GM23338 (cell line): ENCODE measurements at regions not wholly inside any gene's neighbourhood (a gene's known extent, or its start where the extent isn't known, plus 50 kb on each side); places are given as distances from the start of the nearest gene placed in this dataset.

ENCODE experiments used
- ATAC-seq: fragments of 200-7000 bp; cut with Tn5 transposase; 3 replicates; pipeline ENCODE4 v1.9.1; 2020
- DNase-seq: peaks from one replicate; pipeline ENCODE4 v3.0.0-alpha.2; 2015; ENCODE audit warnings: low spot score
- H2AFZ ChIP-seq: fragments of 200-600 bp; sonication (generic); 2 replicates; pipeline ENCODE4 v1.8.0; 2016; ENCODE audit warnings: antibody characterized with exemption, mild to moderate bottlenecking, moderate library complexity
- H3F3A ChIP-seq: fragments of 200-600 bp; sonication (generic); replicated peaks from 2 replicates; pipeline ENCODE4 v1.8.0; 2017; ENCODE audit warnings: antibody characterized with exemption, mixed run types, low read depth
- H3K27ac ChIP-seq: fragments of 200-600 bp; sonication (generic); 2 replicates; pipeline ENCODE4 v1.6.1; 2016; ENCODE audit warnings: low read depth
- H3K27me3 ChIP-seq: fragments of 200-600 bp; sonication (generic); 2 replicates; pipeline ENCODE4 v1.8.0; 2016; ENCODE audit warnings: mild to moderate bottlenecking, mixed run types, moderate library complexity; ENCODE audit not compliant: insufficient read depth
- H3K36me3 ChIP-seq: fragments of 200-600 bp; sonication (generic); 2 replicates; pipeline ENCODE4 v1.8.0; 2016; ENCODE audit warnings: mild to moderate bottlenecking; ENCODE audit not compliant: insufficient read depth
- H3K4me1 ChIP-seq: fragments of 200-600 bp; sonication (generic); 2 replicates; pipeline ENCODE4 v1.8.0; 2016; ENCODE audit warnings: mild to moderate bottlenecking, moderate library complexity; ENCODE audit not compliant: insufficient read depth
- H3K4me2 ChIP-seq: fragments of 200-600 bp; sonication (generic); 2 replicates; pipeline ENCODE4 v1.7.1; 2017; ENCODE audit warnings: mixed run types
- H3K4me3 ChIP-seq: fragments of 200-600 bp; sonication (generic); 2 replicates; pipeline ENCODE4 v1.6.1; 2016; ENCODE audit warnings: mixed run types
- H3K79me2 ChIP-seq: fragments of 200-600 bp; sonication (generic); replicated peaks from 2 replicates; pipeline ENCODE4 v1.8.0; 2017; ENCODE audit warnings: mild to moderate bottlenecking; ENCODE audit not compliant: insufficient read depth
- H3K9me2 ChIP-seq: fragments of 200-600 bp; sonication (generic); 2 replicates; pipeline ENCODE4 v1.8.0; 2017; ENCODE audit not compliant: insufficient read depth
- H4K20me1 ChIP-seq: fragments of 200-600 bp; sonication (generic); replicated peaks from 2 replicates; pipeline ENCODE4 v1.8.0; 2017; ENCODE audit warnings: mild to moderate bottlenecking; ENCODE audit not compliant: insufficient read depth
- H3K27ac Mint-ChIP-seq: 2 replicates; pipeline ENCODE4 v1.8.0; 2020; ENCODE audit warnings: inconsistent platforms, mild to moderate bottlenecking, moderate library complexity, mixed read lengths
- H3K27me3 Mint-ChIP-seq: 3 replicates; pipeline ENCODE4 v1.8.0; 2022; ENCODE audit warnings: low read depth, mild to moderate bottlenecking, moderate library complexity, mixed read lengths, inconsistent platforms; ENCODE audit not compliant: insufficient read depth, poor library complexity
- H3K36me3 Mint-ChIP-seq: 3 replicates; pipeline ENCODE4 v1.8.0; 2021; ENCODE audit warnings: low read depth, mild to moderate bottlenecking, inconsistent platforms, moderate library complexity, mixed read lengths
- H3K4me1 Mint-ChIP-seq: 3 replicates; pipeline ENCODE4 v1.8.0; 2020; ENCODE audit warnings: mild to moderate bottlenecking, inconsistent platforms, mixed read lengths
- H3K4me3 Mint-ChIP-seq: 3 replicates; pipeline ENCODE4 v1.8.0; 2021; ENCODE audit warnings: moderate library complexity, mild to moderate bottlenecking, inconsistent platforms, mixed read lengths
- H3K9me3 Mint-ChIP-seq: 3 replicates; pipeline ENCODE4 v1.8.0; 2020; ENCODE audit warnings: moderate library complexity, mild to moderate bottlenecking, inconsistent platforms, mixed read lengths
- CTCF ChIP-seq, 2 experiments: fragments of 200-600 bp in 1 of 2; sonication (generic) in 1 of 2; conservative IDR thresholded peaks; 2 replicates each; pipeline versions ENCODE4 v1.5.1 to v1.6.1; 2016 to 2017; ENCODE audit warnings: antibody characterized with exemption in 2 of 2, low read depth in 2 of 2, mild to moderate bottlenecking in 2 of 2, moderate library complexity in 1 of 2
- EZH2 ChIP-seq: fragments of 200-600 bp; sonication (generic); IDR thresholded peaks from one replicate; pipeline ENCODE4 v1.8.0; 2017; ENCODE audit warnings: antibody characterized with exemption, mild to moderate bottlenecking, low read depth; ENCODE audit not compliant: unreplicated experiment
- EZH2phosphoT487 ChIP-seq: fragments of 200-600 bp; sonication (generic); IDR thresholded peaks from one replicate; pipeline ENCODE4 v1.8.1; 2018; ENCODE audit warnings: antibody characterized with exemption; ENCODE audit not compliant: unreplicated experiment
- POLR2AphosphoS5 ChIP-seq: IDR thresholded peaks from 2 replicates; pipeline ENCODE4 v1.6.1; 2016; ENCODE audit warnings: antibody characterized with exemption, low read depth
- ZNF114 ChIP-seq: fragments of 250-450 bp; sonication (Bioruptor Pico); IDR thresholded peaks from 2 replicates; pipeline ENCODE4 v1.5.0; 2020; ENCODE audit warnings: mild to moderate bottlenecking, moderate library complexity
- ZNF462 ChIP-seq: fragments of 250-450 bp; sonication (Bioruptor Pico); IDR thresholded peaks from 2 replicates; pipeline ENCODE4 v1.5.0; 2020; ENCODE audit warnings: mild to moderate bottlenecking, moderate library complexity

GRCh38 chr13:86426437-86426836 lies 627.2 kb upstream of the SLITRK6 start (continued):
- TF ChIP-seq ZNF462 (no peak), EZH2phosphoT487 (no peak), POLR2AphosphoS5 (no peak), CTCF (conservative IDR thresholded peaks at IDR 0.05; ENCODE audit: low read depth in 2 of 2) (no peak), ZNF114 (CRISPR knock-in tag) (no peak), EZH2 (no peak)

GRCh38 chr13:86429756-86430155 lies 630.5 kb upstream of the SLITRK6 start:
- H3K27me3 Mint-ChIP-seq: no peaks in the 10 kb centered on the region
- H3K4me3 Mint-ChIP-seq: no peak overlapping the region
- no peak overlapping the region for H3K27ac Mint-ChIP-seq
- H3K9me3 Mint-ChIP-seq: peaks cover 12% of the 10 kb centered on the region
- no peaks in the 10 kb centered on the region for H3K4me1 Mint-ChIP-seq
- Histone ChIP-seq H3K4me2 (no peak overlapping the region), H3F3A (no peaks in the 10 kb centered on the region), H2AFZ (no peak overlapping the region), H3K36me3 (no peaks in the 10 kb centered on the region; the same call in 1 of the 2 replicates), H3K79me2 (no peaks in the 10 kb centered on the region), H3K4me1 (no peaks in the 10 kb centered on the region), H3K4me3 (no peak overlapping the region), H3K27me3 (no peaks in the 10 kb centered on the region), H3K27ac (no peak overlapping the region), H4K20me1 (no peaks in the 10 kb centered on the region), H3K9me2 (no peaks in the 10 kb centered on the region; the same call in 1 of the 2 replicates)
- ATAC-seq: no peak
- peaks cover 6% of the 10 kb centered on the region for H3K36me3 Mint-ChIP-seq
- no peak for DNase-seq
- no peak for TF ChIP-seq ZNF462
- no peak for TF ChIP-seq EZH2phosphoT487
